ENCODE measurements at regions not wholly inside any gene's neighbourhood (a gene's known extent, or its start where the extent isn't known, plus 50 kb on each side); places are given as distances from the start of the nearest gene placed in this dataset.

- TF ChIP-seq YY1 (IDR thresholded peaks at IDR 0.05; ENCODE audit: insufficient read depth, insufficient read length): no peak
- no peak for TF ChIP-seq ZNF274 (IDR thresholded peaks at IDR 0.05; ENCODE audit: low read depth, low read length)
Observed at GRCh38 chr6:88519301-88520016, 353.3 kb upstream of the CNR1 start.

Measured in NT2/D1 (cell line).